ENCODE measurements at regions not wholly inside any gene's neighbourhood (a gene's known extent, or its start where the extent isn't known, plus 50 kb on each side); places are given as distances from the start of the nearest gene placed in this dataset.

DNA sequence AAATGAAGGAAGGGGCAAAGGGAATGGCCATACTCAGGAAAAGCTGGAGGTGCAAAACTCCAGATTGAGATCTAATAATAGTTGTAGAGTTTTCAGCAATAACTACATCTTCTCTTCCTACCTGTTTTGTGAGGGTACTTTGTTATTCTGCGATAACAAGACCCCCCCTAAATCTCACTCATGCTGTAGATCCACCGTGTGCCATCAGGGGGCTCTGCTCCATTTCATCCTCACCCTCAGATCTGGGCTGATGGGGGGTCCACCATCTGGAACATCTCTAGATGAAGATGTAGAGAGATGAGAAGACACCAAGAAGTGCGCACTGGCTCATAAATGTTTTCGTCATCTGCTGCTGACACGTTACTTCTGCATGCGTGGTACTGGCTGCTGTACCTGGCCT lies 135.9 kb upstream of the KIRREL3 start:
- no peak for DNase-seq (ENCODE audit: low spot score in 2 of 2)
- no peak overlapping the region for H3K27ac ChIP-seq
- intact Hi-C loops (cut with DNase I): no loop called here
- H3K36me3 ChIP-seq: no peaks in the 10 kb centered on the region
- H3K4me3 ChIP-seq: no peak overlapping the region
- TF ChIP-seq, protein P1, sequence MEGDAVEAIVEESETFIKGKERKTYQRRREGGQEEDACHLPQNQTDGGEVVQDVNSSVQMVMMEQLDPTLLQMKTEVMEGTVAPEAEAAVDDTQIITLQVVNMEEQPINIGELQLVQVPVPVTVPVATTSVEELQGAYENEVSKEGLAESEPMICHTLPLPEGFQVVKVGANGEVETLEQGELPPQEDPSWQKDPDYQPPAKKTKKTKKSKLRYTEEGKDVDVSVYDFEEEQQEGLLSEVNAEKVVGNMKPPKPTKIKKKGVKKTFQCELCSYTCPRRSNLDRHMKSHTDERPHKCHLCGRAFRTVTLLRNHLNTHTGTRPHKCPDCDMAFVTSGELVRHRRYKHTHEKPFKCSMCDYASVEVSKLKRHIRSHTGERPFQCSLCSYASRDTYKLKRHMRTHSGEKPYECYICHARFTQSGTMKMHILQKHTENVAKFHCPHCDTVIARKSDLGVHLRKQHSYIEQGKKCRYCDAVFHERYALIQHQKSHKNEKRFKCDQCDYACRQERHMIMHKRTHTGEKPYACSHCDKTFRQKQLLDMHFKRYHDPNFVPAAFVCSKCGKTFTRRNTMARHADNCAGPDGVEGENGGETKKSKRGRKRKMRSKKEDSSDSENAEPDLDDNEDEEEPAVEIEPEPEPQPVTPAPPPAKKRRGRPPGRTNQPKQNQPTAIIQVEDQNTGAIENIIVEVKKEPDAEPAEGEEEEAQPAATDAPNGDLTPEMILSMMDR (IDR thresholded peaks at IDR 0.05): no peak
- no peaks in the 10 kb centered on the region for H3K4me1 ChIP-seq
- no peaks in the 10 kb centered on the region for H3K27me3 ChIP-seq
- no peaks in the 10 kb centered on the region for H3K9me3 ChIP-seq

DNA sequence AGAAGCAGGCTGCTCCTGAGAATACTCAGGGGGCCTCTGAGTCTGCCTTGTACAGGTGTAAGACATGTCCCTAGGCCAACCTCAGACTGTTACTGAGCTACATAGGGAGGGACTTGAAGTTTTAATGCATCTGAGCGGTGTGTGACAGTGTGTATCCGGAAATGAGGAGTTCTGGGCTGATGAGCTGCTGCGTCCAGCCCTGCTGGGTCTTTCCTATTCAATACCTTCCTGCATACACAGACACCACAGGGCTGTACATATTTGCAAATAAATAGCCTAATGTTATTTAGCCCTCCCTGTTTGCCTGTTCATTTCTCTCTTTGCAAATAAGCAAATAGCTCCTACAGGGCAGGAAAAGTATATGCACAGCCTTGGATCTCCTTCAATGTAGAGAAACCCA lies 134.7 kb upstream of the KIRREL3 start:
- H3K4me3 ChIP-seq: no peak overlapping the region
- H3K4me1 ChIP-seq: no peaks in the 10 kb centered on the region
- intact Hi-C loops (cut with DNase I): no loop called here
- H3K36me3 ChIP-seq: no peaks in the 10 kb centered on the region
- H3K27ac ChIP-seq: no peak overlapping the region
- DNase-seq (ENCODE audit: low spot score in 2 of 2): no peak
- TF ChIP-seq, protein P1 (IDR thresholded peaks at IDR 0.05): no peak
- H3K27me3 ChIP-seq: no peaks in the 10 kb centered on the region
- no peaks in the 10 kb centered on the region for H3K9me3 ChIP-seq

DNA sequence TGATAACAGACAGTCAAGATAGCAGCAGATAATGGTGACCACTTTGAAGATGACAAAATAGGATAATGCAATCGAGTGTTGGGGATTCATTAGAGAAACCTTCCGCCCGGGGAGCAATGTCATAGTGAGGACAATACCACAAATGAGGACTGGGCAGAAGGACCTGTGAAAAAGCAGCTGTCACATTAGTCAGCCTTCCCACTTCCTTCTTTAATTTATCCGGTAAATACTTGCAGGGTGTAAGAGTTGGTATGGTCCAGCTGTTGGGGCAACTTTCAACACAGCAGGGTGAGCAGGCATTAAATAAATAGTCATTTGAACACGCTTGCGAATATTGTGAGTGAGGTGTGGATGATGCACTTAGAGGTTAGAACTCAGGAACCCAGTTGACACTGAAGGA lies 132.5 kb upstream of the KIRREL3 start:
- no peak overlapping the region for H3K4me3 ChIP-seq
- no peaks in the 10 kb centered on the region for H3K36me3 ChIP-seq
- no peak for DNase-seq (ENCODE audit: low spot score in 2 of 2)
- TF ChIP-seq, protein P1 (IDR thresholded peaks at IDR 0.05): no peak
- no peaks in the 10 kb centered on the region for H3K27me3 ChIP-seq
- H3K4me1 ChIP-seq: no peaks in the 10 kb centered on the region
- H3K9me3 ChIP-seq: no peaks in the 10 kb centered on the region
- H3K27ac ChIP-seq: no peak overlapping the region
- intact Hi-C loops (cut with DNase I): no loop called here

DNA sequence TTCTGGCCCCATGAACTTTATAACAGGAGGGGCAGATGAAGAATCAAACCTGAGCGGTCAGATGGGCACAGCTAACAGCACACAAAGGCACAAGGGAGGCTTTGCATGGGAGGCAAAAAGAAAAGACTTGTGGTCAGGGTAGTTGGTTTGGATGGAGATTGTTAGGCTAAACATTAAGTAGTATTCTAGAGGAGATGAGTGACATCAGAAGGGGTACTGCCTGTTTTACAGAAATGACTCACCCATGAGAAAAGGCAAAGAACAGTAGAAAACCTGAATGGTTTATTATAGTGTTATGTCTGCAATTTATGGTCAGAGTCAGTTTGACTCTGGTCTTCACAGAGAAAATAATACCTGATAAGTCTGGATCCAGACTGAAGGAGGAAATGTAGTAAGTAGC lies 129.8 kb upstream of the KIRREL3 start:
- H3K4me1 ChIP-seq: no peaks in the 10 kb centered on the region
- intact Hi-C loops (cut with DNase I): no loop called here
- DNase-seq (ENCODE audit: low spot score in 2 of 2): no peak

DNA sequence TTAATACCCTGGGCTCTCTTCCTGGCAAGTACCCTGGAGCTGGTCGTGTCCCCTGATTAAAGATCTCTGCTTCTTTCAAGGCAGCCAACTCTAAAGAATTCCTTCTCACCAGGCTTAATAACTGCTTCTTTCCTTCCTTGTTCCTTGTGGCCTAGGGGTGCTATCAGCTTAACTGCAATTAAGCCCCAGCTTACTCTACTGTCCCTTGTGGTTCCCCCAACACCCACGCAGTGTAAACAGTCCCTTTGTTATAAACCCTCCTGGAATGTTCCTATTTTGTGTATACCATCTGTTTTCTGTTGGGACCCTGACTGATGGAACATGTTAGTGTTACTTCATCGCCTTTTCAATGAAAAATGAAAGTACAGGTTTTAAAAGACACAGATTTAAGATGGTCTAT lies 126.4 kb upstream of the KIRREL3 start:
- H3K4me3 ChIP-seq: no peak overlapping the region
- no peaks in the 10 kb centered on the region for H3K27me3 ChIP-seq
- H3K9me3 ChIP-seq: no peaks in the 10 kb centered on the region
- no peak overlapping the region for H3K27ac ChIP-seq
- TF ChIP-seq, protein P1 (IDR thresholded peaks at IDR 0.05): no peak
- H3K4me1 ChIP-seq: no peaks in the 10 kb centered on the region
- H3K36me3 ChIP-seq: no peaks in the 10 kb centered on the region
- no peak for DNase-seq (ENCODE audit: low spot score in 2 of 2)
- intact Hi-C loops (cut with DNase I): no loop called here

More for the DNA sequence above, 129.8 kb upstream of the KIRREL3 start:
- TF ChIP-seq, protein P1 (IDR thresholded peaks at IDR 0.05): no peak
- H3K9me3 ChIP-seq: no peaks in the 10 kb centered on the region
- H3K36me3 ChIP-seq: no peaks in the 10 kb centered on the region
- no peak overlapping the region for H3K4me3 ChIP-seq
- no peak overlapping the region for H3K27ac ChIP-seq
- no peaks in the 10 kb centered on the region for H3K27me3 ChIP-seq

DNA sequence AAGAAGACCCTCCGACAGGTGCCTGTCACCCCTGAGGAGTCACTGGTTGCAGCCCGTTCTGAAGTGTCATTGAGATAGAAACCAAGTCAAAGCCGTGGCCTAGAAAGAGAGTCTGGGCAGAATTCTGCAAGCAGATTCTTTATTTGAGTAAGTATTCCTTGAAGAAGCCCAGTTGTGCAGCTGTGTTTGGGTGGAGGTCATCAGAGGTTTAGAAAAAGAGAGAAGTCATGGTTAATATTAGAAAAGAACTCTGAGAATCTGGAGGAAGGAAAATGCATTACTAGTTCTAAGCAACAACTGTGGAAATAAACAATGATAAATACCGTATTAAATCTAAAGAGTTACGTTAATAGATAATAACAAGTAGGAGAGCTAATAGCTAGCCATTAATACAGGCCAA lies 118.8 kb upstream of the KIRREL3 start:
- intact Hi-C loops (cut with DNase I): no loop called here
- no peaks in the 10 kb centered on the region for H3K9me3 ChIP-seq
- no peaks in the 10 kb centered on the region for H3K27me3 ChIP-seq
- no peaks in the 10 kb centered on the region for H3K36me3 ChIP-seq
- no peaks in the 10 kb centered on the region for H3K4me1 ChIP-seq
- no peak overlapping the region for H3K27ac ChIP-seq
- TF ChIP-seq, protein P1 (IDR thresholded peaks at IDR 0.05): no peak
- DNase-seq (ENCODE audit: low spot score in 2 of 2): no peak
- H3K4me3 ChIP-seq: no peak overlapping the region
